DMS53 treated with DMSO at 0.1 percent for 48 hours (cell line): ENCODE measurements at regions not wholly inside any gene's neighbourhood (a gene's known extent, or its start where the extent isn't known, plus 50 kb on each side); places are given as distances from the start of the nearest gene placed in this dataset.
"Not testable (repeated sequence)": the region's sequence is repeated elsewhere in the genome, so short reads cannot be mapped to it uniquely, and the experiment has no call there.

ENCODE experiments used
- DNase-seq: peaks from one replicate; lab custom pipeline; 2025; ENCODE audit not compliant: unreplicated experiment; lab: John Stamatoyannopoulos, UW

DNA sequence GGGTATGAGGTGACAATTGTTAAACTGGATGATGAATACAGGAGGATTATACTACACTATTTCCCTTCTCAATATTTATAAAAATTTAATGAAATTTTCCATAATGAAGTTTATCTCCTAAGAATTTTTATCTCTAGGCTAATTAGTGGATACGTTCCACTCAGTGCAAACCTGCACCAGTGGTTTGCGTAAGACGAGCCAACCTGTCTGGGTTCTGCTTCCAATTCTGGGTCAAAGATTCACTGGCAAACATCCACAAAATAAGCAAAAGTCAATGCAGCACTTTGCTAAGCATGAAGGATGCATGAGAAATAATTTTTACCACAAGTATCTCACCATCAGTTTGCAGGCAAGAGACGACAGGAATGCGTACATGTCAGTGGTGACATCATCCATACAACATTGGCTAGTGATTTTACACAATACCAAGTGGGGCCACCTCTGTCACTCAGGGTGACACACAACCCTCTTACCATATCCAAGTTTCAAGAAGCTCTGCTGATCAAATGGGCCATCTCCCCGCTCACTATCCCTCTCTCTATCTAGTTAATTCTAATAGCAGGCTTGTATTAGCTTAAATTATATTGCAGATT lies 51.7 kb downstream of the FAM50B start:
- no peak for DNase-seq

DNA sequence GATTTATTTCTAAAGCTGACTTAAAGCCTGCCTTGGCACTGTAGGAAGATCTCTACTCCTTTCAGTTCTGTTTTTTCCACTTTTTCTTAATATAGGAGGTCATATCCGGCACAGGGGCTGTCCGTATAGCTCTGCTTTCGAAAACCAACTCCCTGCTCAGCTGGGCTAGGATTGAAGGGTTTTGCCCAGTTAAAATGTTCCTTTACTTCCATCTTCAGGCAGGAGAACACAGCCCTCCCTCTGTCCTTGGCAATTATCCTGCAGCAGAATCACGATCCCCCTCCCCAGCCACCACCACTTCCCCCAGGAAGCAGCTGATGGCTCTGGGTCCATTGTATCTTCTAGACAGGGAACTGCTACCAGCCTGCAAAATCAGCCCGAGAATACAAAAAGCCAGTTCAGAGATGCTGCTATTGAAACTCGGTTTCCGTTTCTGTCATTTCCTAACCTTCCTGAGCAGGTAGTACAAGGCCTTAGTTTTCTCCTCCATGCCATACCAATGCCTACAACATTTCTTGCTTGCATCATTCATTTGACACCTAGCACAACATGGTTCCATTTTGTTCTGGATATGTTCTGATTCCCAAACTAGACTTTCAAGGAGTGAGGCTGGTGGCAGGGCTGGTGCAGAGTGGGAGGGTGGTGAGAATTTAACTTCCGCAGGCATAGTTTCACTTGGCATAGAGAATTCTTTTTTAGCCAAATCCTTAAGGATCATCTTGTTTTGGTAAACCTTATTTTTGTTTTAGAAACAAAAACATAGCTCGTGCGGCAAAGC lies 53.9 kb downstream of the FAM50B start:
- no peak for DNase-seq

DNA sequence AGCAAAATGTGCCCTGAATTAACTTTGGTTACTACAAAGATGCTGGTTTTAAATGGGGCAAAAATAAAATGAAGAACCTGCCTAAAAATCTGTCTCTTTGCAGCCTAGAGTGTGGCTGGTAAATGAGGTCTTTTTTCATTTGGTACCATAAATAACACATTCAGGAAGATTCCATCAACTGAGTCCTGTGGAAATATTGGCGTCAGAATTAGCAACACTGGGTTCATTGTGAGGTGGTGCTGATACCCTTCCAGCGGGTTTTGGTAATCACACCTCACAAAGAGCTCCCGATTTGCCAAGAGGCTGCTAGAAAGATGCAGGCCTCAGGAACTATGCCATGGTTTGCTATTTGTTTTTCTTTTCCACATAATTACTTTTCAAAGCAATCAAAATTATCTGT lies 55.3 kb downstream of the FAM50B start:
- no peak for DNase-seq

DNA sequence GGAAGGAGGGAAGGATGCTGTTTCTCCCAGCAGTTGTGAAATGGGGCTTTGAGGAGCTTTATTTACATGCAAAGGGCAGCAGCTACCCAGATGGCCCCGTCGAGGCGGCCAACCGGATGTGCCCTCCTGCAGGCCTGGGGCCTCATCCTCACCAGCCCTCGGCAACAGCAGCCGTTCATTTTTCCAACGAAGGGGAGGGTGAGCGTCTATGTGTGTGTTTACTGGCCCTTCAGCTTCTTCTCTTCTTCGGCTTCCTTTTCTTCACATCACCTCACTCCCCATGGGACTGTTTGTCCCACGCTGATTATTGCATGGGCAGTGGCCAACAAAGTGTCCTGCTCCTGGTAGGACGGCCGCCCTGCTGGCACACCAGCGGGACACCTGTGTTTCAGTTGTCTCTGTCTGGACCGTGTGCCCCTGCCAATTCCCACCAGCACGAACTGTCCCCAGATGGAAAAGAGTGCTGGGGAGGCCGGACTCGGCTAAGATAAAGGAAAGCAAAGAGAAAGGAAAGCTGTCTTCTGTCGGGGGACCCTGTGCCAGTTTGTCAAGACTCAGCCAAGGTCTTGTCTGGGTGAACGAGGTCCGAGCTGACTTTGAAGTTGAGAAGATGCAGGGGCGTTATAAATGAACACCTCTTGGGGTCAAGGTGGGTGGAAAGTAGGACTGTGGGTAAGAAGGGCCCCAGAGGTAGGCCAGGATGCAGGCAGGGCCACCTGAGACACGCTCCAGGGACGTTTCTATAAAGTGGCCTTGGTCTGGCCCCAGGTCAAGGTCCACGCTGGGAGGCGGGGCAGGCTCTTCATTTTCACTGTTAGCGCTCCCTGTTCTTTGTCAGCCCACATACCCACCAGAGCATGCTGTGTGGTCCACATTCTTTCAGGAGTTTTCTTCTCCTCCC lies 57.0 kb downstream of the FAM50B start:
- no peak for DNase-seq

DNA sequence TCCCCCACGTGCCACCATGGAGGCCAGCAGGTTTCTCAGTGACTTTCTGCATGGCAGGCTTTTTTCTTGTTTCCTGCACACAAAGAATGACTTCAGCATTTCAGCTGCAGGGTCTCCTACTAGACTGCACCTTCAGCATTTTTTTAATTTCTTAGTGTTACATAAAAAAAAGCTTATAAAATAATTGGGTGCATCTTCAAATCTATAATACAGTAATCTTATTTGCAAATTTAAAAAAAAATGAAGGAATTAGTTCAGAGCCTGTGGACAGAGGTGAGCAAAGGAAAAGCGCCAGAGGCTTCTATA lies 57.6 kb downstream of the FAM50B start:
- no peak for DNase-seq

DNA sequence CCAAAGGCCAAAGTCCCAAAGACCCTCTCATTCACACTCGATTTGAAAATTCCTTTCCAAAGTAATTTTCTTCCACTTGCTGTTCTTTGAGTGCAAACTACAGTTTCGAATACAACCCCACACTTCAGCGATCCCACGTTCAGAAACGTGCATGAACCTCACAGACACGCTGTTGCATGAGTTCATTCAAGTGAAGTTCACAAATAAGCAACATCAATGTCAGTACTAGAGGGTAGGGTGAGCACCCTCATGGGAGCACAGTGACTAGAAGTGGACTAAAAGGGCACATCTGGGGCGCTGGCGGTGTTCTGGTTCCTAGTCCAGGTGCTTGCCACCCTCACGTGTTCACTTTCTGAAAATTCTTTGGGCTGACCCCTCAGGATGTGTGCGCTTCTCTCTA lies 59.0 kb downstream of the FAM50B start:
- no peak for DNase-seq

DNA sequence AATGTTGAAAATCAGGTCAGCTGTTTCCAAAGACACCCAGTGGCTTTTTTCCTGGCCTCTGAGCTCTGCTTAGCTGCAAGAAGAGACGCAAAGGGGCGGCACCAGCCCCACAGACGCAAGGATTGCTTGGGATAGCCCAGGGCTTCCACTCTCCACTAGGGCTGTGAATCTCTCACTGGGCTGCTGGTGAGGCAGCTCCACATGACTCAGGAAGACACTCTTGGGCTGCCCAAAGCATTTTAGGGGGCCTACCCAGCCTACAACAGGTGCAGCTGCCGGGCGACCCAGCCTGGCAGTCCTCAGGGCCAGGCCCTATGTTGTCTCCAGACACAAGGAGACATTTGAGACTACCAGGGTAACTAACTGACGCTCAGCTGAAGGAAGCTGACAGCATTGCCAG lies 59.8 kb downstream of the FAM50B start:
- no peak for DNase-seq

DNA sequence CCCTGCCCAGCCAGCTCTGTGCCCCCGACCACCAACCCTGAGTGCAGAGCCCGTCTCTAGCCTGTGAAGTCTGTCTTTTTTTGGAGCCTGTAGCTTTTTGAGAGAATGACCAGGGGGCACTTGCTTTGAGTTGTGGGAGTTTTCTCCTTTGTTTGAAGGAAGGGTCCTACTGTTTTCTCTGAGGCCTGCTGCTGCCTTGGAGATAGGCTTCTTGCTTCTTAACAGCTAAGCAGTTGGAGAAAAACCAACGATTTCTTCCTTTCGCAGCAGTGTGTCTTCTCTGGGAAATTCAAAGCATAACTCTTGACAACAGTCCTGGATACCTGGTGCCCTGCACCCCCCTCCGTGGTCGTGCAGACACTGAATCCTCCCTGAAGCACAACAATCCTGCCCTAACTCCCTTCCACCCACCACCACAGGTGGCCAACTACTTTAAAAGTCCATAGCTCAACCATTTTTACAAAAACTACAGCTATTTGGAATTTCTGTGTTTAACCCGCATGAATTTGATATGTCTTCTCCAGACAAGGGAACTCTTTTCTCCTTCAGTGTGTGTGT lies 61.0 kb downstream of the FAM50B start:
- DNase-seq = no peak

DNA sequence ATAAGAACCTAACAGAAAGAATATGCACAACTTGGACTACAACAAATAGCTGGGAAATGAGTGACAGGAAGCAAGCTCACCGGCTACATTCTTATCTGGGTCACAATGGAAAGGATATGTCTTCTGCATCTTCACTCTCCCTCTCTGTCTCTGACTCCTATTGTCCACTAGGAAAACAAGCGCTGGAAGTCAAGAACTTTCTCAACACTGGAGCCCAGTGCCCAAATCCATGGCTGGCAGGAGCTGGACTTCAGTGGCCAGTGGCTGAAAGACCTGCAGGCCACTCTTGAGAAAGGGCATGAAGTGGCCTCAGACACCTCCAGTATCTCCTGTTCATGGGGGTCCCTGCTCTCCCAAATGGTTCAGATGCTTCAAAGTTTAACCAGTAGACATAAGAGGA lies 62.0 kb downstream of the FAM50B start:
- DNase-seq = no peak

DNA sequence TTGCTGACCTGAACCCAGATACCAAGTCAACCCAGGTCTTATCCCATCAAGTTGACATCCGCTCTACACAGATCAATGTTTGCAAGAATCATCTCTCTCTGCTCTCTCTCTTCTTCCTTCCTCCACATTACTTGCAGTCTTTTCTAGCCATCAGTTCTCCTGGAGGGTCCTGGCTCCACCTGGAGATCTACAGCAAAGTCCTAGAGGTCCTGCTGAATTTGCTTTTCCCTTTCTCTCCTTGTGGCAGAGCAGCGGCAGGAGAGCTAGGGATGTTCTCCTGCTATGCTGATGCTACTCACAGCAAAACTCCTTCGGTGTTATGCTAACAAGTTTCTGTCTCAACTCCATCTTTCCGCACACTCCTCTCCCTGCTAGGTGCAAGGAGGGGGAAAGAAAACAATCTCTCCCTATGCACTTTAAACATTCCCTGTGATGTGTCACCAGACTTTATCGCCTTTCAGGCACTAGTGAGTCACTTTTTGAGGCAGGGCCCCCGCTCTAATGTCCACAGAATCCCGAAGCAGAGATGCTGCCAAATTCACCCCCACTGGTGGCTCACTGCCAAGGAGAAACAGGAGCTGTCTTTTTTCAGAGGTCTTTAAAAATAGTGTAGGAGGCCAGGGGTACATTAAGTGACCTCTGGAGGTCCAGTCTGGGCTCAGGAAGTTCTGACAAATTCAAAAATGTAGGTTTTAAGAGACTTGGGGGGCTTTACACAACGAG lies 62.6 kb downstream of the FAM50B start:
- no peak for DNase-seq

DNA sequence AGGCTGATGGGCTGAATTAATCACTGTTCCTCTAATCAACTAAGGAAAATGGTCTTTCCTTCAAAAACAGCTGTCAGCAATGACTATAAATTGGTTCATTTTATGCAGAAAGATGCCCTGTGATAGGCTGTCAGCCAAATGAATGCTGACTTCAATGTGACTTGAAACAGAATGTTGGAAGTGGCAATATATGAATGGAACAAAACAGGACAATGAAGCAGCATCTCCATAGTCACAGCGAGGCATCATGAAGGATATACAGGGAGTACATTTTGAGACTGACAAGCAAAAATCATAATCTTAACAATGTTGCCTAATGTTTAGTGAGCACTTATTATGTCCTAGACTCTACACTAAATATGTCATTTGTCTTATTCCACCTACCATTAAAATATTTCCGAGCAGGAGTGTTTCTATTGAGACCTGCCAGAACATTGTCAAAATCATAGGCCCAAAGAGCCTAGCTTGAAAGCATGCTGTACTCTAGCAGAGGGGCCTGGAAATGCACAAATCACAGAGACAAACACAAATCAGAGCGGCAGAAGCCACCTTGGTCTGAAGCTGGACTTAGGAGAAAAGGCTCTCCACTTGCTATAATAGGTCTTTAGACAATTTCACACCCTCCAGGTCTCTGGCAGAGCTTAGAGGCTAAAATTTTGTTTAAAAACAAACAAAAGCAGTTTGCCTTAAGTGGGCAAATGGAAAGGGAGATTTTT lies 63.3 kb downstream of the FAM50B start:
- no peak for DNase-seq

DNA sequence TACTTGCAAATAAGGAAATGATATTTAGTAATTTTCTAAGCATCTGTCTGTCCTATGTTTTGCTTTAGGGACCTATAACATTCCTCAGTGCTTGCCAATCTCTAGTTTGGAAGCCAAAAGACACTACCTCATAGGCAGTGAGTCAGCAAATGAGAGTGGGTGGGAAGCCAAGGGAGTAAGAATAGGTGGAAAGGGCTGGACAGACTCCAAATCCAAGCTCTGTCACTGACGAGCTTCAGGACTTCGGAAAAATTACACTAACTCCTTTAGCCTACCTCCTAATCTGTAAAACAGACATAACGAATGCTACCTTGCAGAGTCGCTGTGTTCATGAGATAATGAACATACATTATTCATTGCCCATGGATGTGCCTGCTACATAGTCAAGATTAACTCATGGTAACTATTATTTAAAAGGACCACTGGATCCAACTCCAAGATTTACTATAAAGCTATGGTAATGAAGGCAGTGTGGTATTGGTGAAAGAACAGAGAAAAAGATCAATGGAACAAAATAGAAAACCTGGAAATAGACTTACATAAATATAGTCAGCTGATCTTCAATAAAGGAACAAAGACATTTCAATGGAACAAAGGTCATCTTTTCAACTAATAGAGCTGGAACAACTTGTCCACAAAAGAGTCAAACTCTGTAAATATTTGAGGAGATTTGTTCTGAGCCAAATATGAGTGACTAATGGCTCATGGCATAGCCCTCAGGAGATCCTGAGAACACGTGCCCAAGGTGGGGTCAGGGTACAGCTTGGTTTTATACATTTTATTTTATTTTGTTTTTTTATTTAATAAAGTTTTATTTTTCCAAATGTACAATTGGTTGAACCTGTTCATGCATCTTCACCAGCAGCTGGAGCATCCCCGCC lies 64.1 kb downstream of the FAM50B start:
- peak; percentile 79 for DNase-seq

DNA sequence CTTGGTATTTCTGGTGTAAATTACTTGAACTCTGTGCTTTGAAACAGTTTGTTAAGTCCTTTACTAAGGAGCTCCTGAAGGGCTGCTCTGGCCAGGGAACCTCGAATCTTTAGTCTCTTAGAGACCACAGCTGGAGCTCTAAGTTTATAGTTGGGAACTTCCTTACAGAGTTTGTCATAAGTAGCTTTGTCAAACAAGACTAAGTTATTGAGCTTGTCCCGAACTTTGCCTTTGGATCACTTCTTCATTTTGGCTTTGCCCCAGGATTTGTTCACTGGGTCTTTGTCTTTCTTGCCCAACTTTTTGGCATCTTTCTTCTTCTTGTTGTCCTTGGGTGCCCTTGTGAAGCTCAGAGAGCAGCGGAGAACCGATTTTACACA lies 64.8 kb downstream of the FAM50B start:
- DNase-seq = no peak

DNA sequence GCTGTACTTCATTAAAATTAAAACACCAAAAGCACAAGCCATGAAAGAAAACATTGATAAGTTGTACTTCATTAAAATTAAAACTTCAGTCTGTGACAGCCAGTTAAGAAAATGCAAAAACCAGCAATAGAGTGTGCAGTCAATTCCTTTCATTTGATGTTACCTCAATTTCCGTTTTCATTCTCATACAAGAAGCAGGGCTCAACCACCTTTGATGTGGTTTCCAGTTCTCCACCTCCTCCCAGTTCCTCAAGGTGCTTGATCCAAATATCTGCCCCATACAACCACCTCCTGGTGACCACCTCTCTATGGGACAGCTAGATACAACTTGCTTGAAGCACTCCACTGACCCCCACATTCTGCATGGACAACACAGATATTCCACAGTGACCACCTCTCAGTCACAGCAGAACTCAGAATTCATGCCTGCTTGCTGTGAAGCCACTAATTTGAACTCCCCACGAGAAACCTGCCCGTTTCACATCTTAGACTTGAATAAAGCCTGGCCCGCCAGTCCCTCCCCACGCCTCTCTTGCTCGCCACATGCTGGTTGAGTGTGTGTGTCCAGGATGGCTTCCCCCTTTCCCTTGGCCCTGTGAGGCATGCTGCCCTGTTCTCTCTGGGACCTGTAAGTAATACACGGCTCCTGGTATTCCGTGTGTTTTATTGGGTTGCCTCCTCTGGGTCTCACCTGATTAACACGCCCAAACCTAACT lies 66.1 kb downstream of the FAM50B start:
- no peak for DNase-seq

DNA sequence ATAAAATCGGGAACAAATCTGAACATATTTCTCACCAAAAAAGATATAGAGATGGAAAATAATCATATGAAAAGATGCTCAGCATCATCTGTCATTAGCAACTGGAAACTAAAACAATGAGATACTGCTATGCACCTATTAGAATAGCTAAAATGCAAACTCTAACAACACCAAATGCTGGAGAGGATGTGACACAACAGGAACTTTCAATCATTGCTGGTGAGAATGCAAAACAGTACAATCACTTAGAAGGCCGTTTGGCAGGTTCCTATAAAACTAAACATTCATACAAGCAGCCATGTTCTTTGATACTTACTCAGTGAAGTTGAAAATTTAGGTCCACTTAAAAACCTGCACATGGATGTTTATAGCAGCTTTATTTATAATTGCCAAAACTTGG lies 67.0 kb downstream of the FAM50B start:
- DNase-seq = no peak

DNA sequence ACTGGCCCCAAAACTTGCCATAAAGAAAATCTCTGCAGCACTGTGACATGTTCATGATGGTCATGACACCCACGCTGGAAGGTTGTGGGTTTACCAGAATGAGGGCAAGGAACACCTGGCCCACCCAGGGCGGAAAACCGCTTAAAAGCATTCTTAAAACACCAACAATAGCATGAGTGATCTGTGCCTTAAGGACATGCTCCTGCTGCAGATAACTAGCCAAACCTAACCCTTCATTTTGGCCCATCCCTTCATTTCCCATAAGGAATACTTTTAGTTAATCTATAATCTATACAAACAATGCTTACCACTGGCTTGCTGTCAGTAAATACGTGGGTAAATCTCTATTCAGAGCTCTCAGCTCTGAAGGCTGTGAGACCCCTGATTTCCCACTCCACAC lies 67.6 kb downstream of the FAM50B start:
- DNase-seq = not testable (repeated sequence)

DNA sequence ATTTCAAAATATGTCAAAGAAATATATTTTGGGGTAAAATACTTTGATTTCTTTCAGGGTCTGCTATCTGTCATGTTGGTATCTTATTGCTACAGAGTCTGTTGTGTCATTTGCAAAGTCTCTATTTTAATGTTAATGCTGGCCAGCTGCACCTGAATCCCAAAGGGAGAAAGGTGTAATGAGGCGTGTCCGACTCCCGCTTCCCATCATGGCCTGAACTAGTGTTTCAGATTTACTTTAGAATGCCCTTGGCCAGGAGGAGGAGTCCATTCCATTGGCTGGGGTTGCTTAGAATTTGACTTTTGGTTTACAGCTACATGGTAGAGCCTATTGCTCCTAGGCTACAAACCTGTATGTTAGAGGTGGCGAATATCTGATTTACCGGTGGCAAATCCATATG lies 69.3 kb downstream of the FAM50B start:
- DNase-seq = no peak

DNA sequence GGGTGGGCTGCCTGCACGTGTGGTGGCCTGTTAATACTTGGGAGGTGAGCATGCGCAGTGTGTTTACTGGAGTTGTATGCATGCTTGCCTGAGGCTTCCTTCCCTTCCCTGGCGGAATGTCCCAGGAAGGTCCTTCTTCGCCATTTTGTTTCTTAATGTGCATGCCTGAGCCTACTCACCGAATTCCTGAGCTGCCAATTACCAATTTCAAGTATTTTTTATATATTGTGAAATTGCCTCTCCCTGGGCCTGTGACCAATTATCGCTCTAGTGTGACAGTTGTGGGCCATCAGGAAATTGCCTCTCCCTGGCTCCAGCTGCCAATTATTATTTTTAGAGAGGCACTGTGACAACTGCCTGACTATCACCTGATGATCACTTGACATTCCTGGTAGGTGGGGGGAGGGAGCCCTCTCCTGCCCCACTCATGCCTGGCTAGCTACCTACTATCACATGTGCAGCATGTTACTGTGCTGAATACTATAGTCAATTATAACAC lies 70.0 kb downstream of the FAM50B start:
- DNase-seq = peak; percentile 11

DNA sequence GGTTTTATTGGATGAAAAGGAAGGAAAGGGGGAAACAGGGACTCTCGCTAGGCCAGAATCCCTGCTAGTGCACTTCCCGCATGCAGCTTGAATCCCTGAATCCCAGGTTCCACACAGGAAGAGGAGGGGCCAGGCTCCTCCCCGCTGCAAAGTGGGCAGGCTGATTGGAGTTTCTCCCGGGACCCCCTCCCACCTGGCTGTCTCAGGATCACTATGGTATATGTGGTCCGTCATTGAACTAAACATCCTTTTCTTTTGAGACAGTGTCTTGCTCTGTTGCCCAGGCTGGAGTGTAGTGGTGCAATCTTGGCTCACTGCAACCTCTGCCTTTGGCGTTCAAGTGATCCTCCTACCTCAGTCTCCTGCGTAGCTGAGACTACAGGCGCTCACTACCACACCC lies 70.7 kb downstream of the FAM50B start:
- DNase-seq = no peak
